WTC11 (cell line): ENCODE measurements at regions not wholly inside any gene's neighbourhood (a gene's known extent, or its start where the extent isn't known, plus 50 kb on each side); places are given as distances from the start of the nearest gene placed in this dataset.

ENCODE experiments used
- ATAC-seq: fragments of 200-7000 bp; cut with Tn5 transposase; 2 replicates; pipeline ENCODE4 v1.10.0; 2021; ENCODE audit warnings: mild to moderate bottlenecking, moderate library complexity
- CTCF ChIA-PET: fragments of 300-600 bp; sonication (Branson Sonifier 250); formaldehyde crosslinking; loops from one replicate; lab custom pipeline; 2021; ENCODE audit warnings: antibody characterized with exemption; lab: Charles Lee
- POLR2A ChIA-PET: fragments of 350-600 bp; sonication (Branson Sonifier 250); formaldehyde crosslinking; loops from one replicate; lab custom pipeline; 2021; ENCODE audit warnings: antibody characterized with exemption; lab: Charles Lee
- DNase-seq: peaks from one replicate; pipeline ENCODE4 v3.0.0; 2021; ENCODE audit warnings: low spot score
- H3K27ac Mint-ChIP-seq: 2 replicates; pipeline ENCODE4 v1.8.0; 2021; ENCODE audit warnings: mixed read lengths
- H3K27me3 Mint-ChIP-seq: 2 replicates; pipeline ENCODE4 v1.8.0; 2021; ENCODE audit warnings: low read depth, mild to moderate bottlenecking, moderate library complexity, mixed read lengths
- H3K36me3 Mint-ChIP-seq: 2 replicates; pipeline ENCODE4 v1.8.0; 2021; ENCODE audit warnings: mixed read lengths
- H3K4me1 Mint-ChIP-seq: 2 replicates; pipeline ENCODE4 v1.8.0; 2022; ENCODE audit warnings: mixed read lengths
- H3K4me3 Mint-ChIP-seq: 2 replicates; pipeline ENCODE4 v1.8.0; 2021; ENCODE audit warnings: mild to moderate bottlenecking, moderate library complexity, mixed read lengths
- H3K9me3 Mint-ChIP-seq: 2 replicates; pipeline ENCODE4 v1.8.0; 2021; ENCODE audit warnings: mixed read lengths
- AFF4 ChIP-seq: sonication (generic); formaldehyde crosslinking; IDR thresholded peaks from 2 replicates; pipeline ENCODE4 v1.8.1; 2023; ENCODE audit warnings: mild to moderate bottlenecking, missing genetic modification reagents, borderline replicate concordance
- ATF1 ChIP-seq: sonication (generic); formaldehyde crosslinking; IDR thresholded peaks from 2 replicates; pipeline ENCODE4 v1.8.1; 2023; ENCODE audit warnings: mild to moderate bottlenecking, moderate library complexity, missing genetic modification reagents
- CBFB ChIP-seq: sonication (generic); formaldehyde crosslinking; IDR thresholded peaks from 2 replicates; pipeline ENCODE4 v1.8.1; 2022; ENCODE audit warnings: mild to moderate bottlenecking, low read depth, missing genetic modification reagents
- E2F1 ChIP-seq: sonication (generic); formaldehyde crosslinking; IDR thresholded peaks from 2 replicates; pipeline ENCODE4 v1.8.0; 2022; ENCODE audit warnings: mild to moderate bottlenecking, missing genetic modification reagents
- ETV6 ChIP-seq: sonication (generic); formaldehyde crosslinking; IDR thresholded peaks from 2 replicates; pipeline ENCODE4 v1.8.1; 2022; ENCODE audit warnings: mild to moderate bottlenecking, missing genetic modification reagents
- FOXP4 ChIP-seq: sonication (generic); formaldehyde crosslinking; IDR thresholded peaks from 2 replicates; pipeline ENCODE4 v1.8.0; 2022; ENCODE audit warnings: mild to moderate bottlenecking, missing genetic modification reagents
- GABPB1 ChIP-seq: sonication (generic); formaldehyde crosslinking; IDR thresholded peaks from 2 replicates; pipeline ENCODE4 v1.8.1; 2023; ENCODE audit warnings: mild to moderate bottlenecking, missing genetic modification reagents
- GTF2I ChIP-seq: fragments of 250-450 bp; sonication (Bioruptor Pico); conservative IDR thresholded peaks from 2 replicates; pipeline ENCODE4 v1.4.0; 2021; ENCODE audit warnings: mild to moderate bottlenecking
- MXD4 ChIP-seq: fragments of 250-450 bp; sonication (Bioruptor Pico); IDR thresholded peaks from 2 replicates; pipeline ENCODE4 v1.8.0; 2021; ENCODE audit warnings: mild to moderate bottlenecking, moderate library complexity, borderline replicate concordance
- NFATC4 ChIP-seq: fragments of 250-450 bp; sonication (Bioruptor Pico); IDR thresholded peaks from 2 replicates; pipeline ENCODE4 v1.9.0; 2021; ENCODE audit warnings: mild to moderate bottlenecking
- PRRX2 ChIP-seq: fragments of 250-450 bp; sonication (Bioruptor Pico); IDR thresholded peaks from 2 replicates; pipeline ENCODE4 v1.8.0; 2021; ENCODE audit warnings: mild to moderate bottlenecking
- RELA ChIP-seq: sonication (generic); formaldehyde crosslinking; IDR thresholded peaks from 2 replicates; pipeline ENCODE4 v1.8.1; 2022; ENCODE audit warnings: missing genetic modification reagents, mild to moderate bottlenecking, borderline replicate concordance
- TP53 ChIP-seq: sonication (generic); formaldehyde crosslinking; IDR thresholded peaks from 2 replicates; pipeline ENCODE4 v1.8.1; 2023; ENCODE audit warnings: mild to moderate bottlenecking, missing genetic modification reagents
- ZNF121 ChIP-seq: sonication (generic); formaldehyde crosslinking; IDR thresholded peaks from 2 replicates; pipeline ENCODE4 v1.8.0; 2023; ENCODE audit warnings: missing genetic modification reagents
- ZNF232 ChIP-seq: sonication (generic); formaldehyde crosslinking; IDR thresholded peaks from 2 replicates; pipeline ENCODE4 v1.8.0; 2022; ENCODE audit warnings: mild to moderate bottlenecking, missing genetic modification reagents
- ZNF317 ChIP-seq: sonication (generic); formaldehyde crosslinking; IDR thresholded peaks from 2 replicates; pipeline ENCODE4 v1.8.1; 2023; ENCODE audit warnings: low read depth, mild to moderate bottlenecking, moderate library complexity, missing genetic modification reagents, borderline replicate concordance
- ZNF396 ChIP-seq: fragments of 250-450 bp; sonication (Bioruptor Pico); IDR thresholded peaks from 2 replicates; pipeline ENCODE4 v1.8.0; 2021; ENCODE audit warnings: mild to moderate bottlenecking, moderate library complexity, borderline replicate concordance
- ZNF532 ChIP-seq: fragments of 250-450 bp; sonication (Bioruptor Pico); IDR thresholded peaks from 2 replicates; pipeline ENCODE4 v1.9.0; 2021; ENCODE audit warnings: mild to moderate bottlenecking, borderline replicate concordance
- ZNF671 ChIP-seq: fragments of 250-450 bp; sonication (Bioruptor Pico); IDR thresholded peaks from 2 replicates; pipeline ENCODE4 v1.8.0; 2021; ENCODE audit warnings: mild to moderate bottlenecking
- ZSCAN18 ChIP-seq: fragments of 250-450 bp; sonication (Bioruptor Pico); IDR thresholded peaks from 2 replicates; pipeline ENCODE4 v2.1.2; 2022; ENCODE audit warnings: mild to moderate bottlenecking, moderate library complexity

GRCh38 chr20:54710341-54710740 is 234.9 kb downstream of the DOK5 start:
- ATAC-seq (no peak), DNase-seq (no peak)
- H3K9me3 Mint-ChIP-seq: peaks cover 88% of the 10 kb centered on the region
- ChIA-PET POLR2A (no interaction called here), CTCF (no interaction called here)
- no peaks in the 10 kb centered on the region for H3K4me1 Mint-ChIP-seq
- no peak overlapping the region for H3K4me3 Mint-ChIP-seq
- TF ChIP-seq RELA (CRISPR knock-in tag) (no peak), MXD4 (no peak), ZNF317 (CRISPR knock-in tag) (no peak), ETV6 (CRISPR knock-in tag) (no peak), ZNF121 (CRISPR knock-in tag) (no peak), GABPB1 (CRISPR knock-in tag) (no peak), ZNF532 (no peak), ZNF671 (CRISPR knock-in tag) (no peak), CBFB (CRISPR knock-in tag) (no peak)
- H3K36me3 Mint-ChIP-seq: peaks cover 68% of the 10 kb centered on the region
- no peak overlapping the region for H3K27ac Mint-ChIP-seq
- H3K27me3 Mint-ChIP-seq: peaks cover 5% of the 10 kb centered on the region

GRCh38 chr20:54708229-54708628 is 232.8 kb downstream of the DOK5 start:
- ChIA-PET CTCF (no interaction called here), POLR2A (no interaction called here)
- Mint-ChIP-seq H3K36me3 (peaks cover 76% of the 10 kb centered on the region), H3K9me3 (peaks cover 89% of the 10 kb centered on the region), H3K27me3 (peaks cover 10% of the 10 kb centered on the region), H3K4me3 (no peak overlapping the region), H3K27ac (no peak overlapping the region), H3K4me1 (no peaks in the 10 kb centered on the region)
- ATAC-seq (no peak), DNase-seq (no peak)
- no peak for TF ChIP-seq ZNF396 (CRISPR knock-in tag)
- no peak for TF ChIP-seq TP53 (CRISPR knock-in tag)
- no peak for TF ChIP-seq NFATC4 (CRISPR knock-in tag)
- TF ChIP-seq E2F1: no peak
- no peak for TF ChIP-seq FOXP4 (CRISPR knock-in tag)
- no peak for TF ChIP-seq ZNF232 (CRISPR knock-in tag)
- TF ChIP-seq ZSCAN18 (CRISPR knock-in tag): no peak
- TF ChIP-seq PRRX2 (CRISPR knock-in tag): no peak
- TF ChIP-seq GTF2I (CRISPR knock-in tag): no peak
- TF ChIP-seq ATF1 (CRISPR knock-in tag): no peak
- TF ChIP-seq AFF4 (CRISPR knock-in tag): no peak
